H1 (cell line): ENCODE measurements at regions not wholly inside any gene's neighbourhood (a gene's known extent, or its start where the extent isn't known, plus 50 kb on each side); places are given as distances from the start of the nearest gene placed in this dataset.

Source experiments
- BACH1 ChIP-seq: IDR thresholded peaks from 2 replicates; pipeline ENCODE4 v1.6.1; 2012; ENCODE audit warnings: low read length, improper control_type of control experiment
- CREB1 ChIP-seq: IDR thresholded peaks from 2 replicates; pipeline ENCODE4 v1.6.1; 2012; ENCODE audit warnings: inconsistent platforms
- FOSL1 ChIP-seq: IDR thresholded peaks from 2 replicates; pipeline ENCODE4 v1.6.1; 2011; ENCODE audit warnings: mild to moderate bottlenecking, low read depth, low read length, moderate library complexity; ENCODE audit not compliant: insufficient read depth
- KDM4A ChIP-seq: IDR thresholded peaks from one replicate; pipeline ENCODE4 v1.7.1; 2012; ENCODE audit warnings: low read depth, mild to moderate bottlenecking, moderate library complexity, low read length, inconsistent platforms; ENCODE audit not compliant: severe bottlenecking
- POU5F1 ChIP-seq: IDR thresholded peaks from 2 replicates; pipeline ENCODE4 v1.6.1; 2011; ENCODE audit warnings: low read depth, mild to moderate bottlenecking, low read length, moderate library complexity
- RAD21 ChIP-seq, 2 experiments: IDR thresholded peaks in 1 of 2; conservative IDR thresholded peaks in 1 of 2; 2 replicates each; pipeline ENCODE4 v1.6.1; 2011; ENCODE audit warnings: low read depth in 2 of 2, low read length in 2 of 2, improper control_type of control experiment in 1 of 2, inconsistent platforms in 1 of 2, mild to moderate bottlenecking in 1 of 2, moderate library complexity in 1 of 2
- TAF1 ChIP-seq: IDR thresholded peaks from 2 replicates; pipeline ENCODE4 v1.6.1; 2011; ENCODE audit warnings: mild to moderate bottlenecking, low read depth, low read length
- TF ChIP-seq, protein P1 (sequence below): IDR thresholded peaks from 2 replicates; pipeline ENCODE4 v1.6.1; 2011; ENCODE audit warnings: low read length, improper control_type of control experiment

DNA sequence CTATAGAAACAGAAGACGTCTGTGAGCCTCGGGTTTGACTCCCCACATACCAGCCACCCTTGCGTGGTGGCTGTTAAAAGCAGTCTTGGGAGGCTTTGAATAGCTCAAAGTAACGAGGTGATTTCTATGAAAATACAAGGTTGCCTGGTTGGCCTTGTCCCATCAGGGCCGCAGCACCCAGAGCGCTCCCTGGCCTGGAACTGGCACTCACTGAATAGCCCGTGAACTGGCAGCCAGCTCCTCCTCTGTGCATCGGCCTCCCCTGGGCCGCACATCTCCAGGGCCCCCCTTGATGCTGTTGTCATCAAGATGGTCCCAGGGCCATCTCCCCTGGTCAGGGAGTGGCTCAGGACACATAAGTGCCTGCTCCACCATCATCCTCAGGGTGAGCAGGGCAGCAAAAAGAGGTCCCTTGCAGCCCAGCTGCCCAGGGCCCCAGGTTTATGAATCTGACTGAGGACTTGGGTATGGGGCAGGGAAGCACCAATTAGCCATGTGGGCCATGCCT, 144.6 kb upstream of the PPP1R26 start (continued):
- TF ChIP-seq FOSL1 = no peak
- TF ChIP-seq, protein P1, sequence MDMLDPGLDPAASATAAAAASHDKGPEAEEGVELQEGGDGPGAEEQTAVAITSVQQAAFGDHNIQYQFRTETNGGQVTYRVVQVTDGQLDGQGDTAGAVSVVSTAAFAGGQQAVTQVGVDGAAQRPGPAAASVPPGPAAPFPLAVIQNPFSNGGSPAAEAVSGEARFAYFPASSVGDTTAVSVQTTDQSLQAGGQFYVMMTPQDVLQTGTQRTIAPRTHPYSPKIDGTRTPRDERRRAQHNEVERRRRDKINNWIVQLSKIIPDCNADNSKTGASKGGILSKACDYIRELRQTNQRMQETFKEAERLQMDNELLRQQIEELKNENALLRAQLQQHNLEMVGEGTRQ = no peak
- no peak for TF ChIP-seq KDM4A
- TF ChIP-seq BACH1 = no peak
- no peak for TF ChIP-seq TAF1
- no peak for TF ChIP-seq POU5F1
- TF ChIP-seq CREB1 = no peak
- TF ChIP-seq RAD21 (IDR thresholded peaks at IDR 0.05 in 1 of 2, conservative IDR thresholded peaks at IDR 0.05 in 1 of 2; ENCODE audit: low read depth in 2 of 2, low read length in 2 of 2) = no peak
